Calu3 (cell line): ENCODE measurements at regions not wholly inside any gene's neighbourhood (a gene's known extent, or its start where the extent isn't known, plus 50 kb on each side); places are given as distances from the start of the nearest gene placed in this dataset.

Source experiments
- BruUV-seq: library from RNA; stranded (reverse); fragments of 400-500 nt; replicated peaks from 2 replicates; lab custom pipeline; 2021; lab: Mats Ljungman, UMichigan
- CTCF ChIA-PET: fragments of 300-600 bp; sonication (Branson Sonifier 250); formaldehyde crosslinking; loops from one replicate; lab custom pipeline; 2022; ENCODE audit warnings: antibody characterized with exemption; lab: Charles Lee
- DNase-seq: peaks from one replicate; pipeline ENCODE4 v3.0.0; 2022
- H3K27ac Mint-ChIP-seq: one replicate; pipeline ENCODE4 v1.8.0; 2022; ENCODE audit warnings: mixed read lengths; ENCODE audit not compliant: unreplicated experiment
- H3K27me3 Mint-ChIP-seq: one replicate; pipeline ENCODE4 v1.8.0; 2022; ENCODE audit warnings: mixed read lengths; ENCODE audit not compliant: unreplicated experiment
- H3K36me3 Mint-ChIP-seq: one replicate; pipeline ENCODE4 v1.8.0; 2022; ENCODE audit warnings: mild to moderate bottlenecking, moderate library complexity, mixed read lengths; ENCODE audit not compliant: insufficient read depth, unreplicated experiment
- H3K4me1 Mint-ChIP-seq: one replicate; pipeline ENCODE4 v1.8.0; 2022; ENCODE audit warnings: mild to moderate bottlenecking, low read depth, mixed read lengths; ENCODE audit not compliant: unreplicated experiment
- H3K4me3 Mint-ChIP-seq: one replicate; pipeline ENCODE4 v1.8.0; 2022; ENCODE audit warnings: mild to moderate bottlenecking, low read depth, moderate library complexity, mixed read lengths; ENCODE audit not compliant: unreplicated experiment
- H3K9me3 Mint-ChIP-seq: one replicate; pipeline ENCODE4 v1.8.0; 2022; ENCODE audit warnings: low read depth, mixed read lengths; ENCODE audit not compliant: unreplicated experiment
- intact Hi-C: fragments of 100-400 bp; cut with micrococcal nuclease; formaldehyde crosslinking; loops from one replicate; pipeline ENCODE4 v1.10.0; 2022; ENCODE audit not compliant: unreplicated experiment
- TF ChIP-seq, protein P1 (sequence below): fragments of 200-600 bp; IDR thresholded peaks from one replicate; pipeline ENCODE4 v1.8.0; 2022; ENCODE audit warnings: antibody characterized with exemption; ENCODE audit not compliant: unreplicated experiment

DNA sequence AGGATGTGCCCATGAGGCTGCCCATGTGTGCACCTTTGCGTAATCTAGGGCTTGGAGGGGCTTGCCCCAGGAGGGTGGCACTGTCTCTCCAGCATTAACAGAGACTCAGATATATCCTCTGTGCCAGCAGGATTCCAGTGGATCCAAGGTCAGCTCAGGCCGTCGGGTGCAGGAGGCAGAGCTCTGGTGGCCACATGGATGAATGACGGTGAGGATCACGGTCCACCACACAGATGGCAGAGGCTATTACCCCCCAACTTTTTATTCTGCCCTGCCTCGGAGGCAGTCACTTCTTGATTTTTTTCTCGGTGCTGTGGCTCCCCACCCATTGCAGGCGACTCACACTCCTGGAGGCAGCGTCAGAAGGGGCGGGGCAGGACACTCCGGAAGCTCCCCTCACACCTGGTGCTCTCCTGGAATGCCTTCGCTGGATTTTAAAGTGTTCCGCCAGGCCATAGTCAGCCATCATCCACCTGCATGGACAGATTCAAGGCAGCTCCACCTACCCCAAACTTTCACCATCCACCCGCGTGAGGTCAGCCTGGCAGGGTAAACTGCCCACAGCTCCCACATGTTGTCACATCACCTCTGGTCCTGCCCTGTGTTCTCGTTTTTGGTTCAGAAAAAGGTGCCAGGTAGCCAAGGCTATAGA is 602.9 kb upstream of the RAB6C start:
- Mint-ChIP-seq H3K9me3 (peaks cover 2% of the 10 kb centered on the region), H3K27ac (no peak overlapping the region), H3K36me3 (no peaks in the 10 kb centered on the region), H3K27me3 (no peaks in the 10 kb centered on the region), H3K4me3 (no peak overlapping the region), H3K4me1 (no peaks in the 10 kb centered on the region)
- CTCF ChIA-PET: no interaction called here
- no peak for DNase-seq
- intact Hi-C loops: no loop called here
- TF ChIP-seq, protein P1, sequence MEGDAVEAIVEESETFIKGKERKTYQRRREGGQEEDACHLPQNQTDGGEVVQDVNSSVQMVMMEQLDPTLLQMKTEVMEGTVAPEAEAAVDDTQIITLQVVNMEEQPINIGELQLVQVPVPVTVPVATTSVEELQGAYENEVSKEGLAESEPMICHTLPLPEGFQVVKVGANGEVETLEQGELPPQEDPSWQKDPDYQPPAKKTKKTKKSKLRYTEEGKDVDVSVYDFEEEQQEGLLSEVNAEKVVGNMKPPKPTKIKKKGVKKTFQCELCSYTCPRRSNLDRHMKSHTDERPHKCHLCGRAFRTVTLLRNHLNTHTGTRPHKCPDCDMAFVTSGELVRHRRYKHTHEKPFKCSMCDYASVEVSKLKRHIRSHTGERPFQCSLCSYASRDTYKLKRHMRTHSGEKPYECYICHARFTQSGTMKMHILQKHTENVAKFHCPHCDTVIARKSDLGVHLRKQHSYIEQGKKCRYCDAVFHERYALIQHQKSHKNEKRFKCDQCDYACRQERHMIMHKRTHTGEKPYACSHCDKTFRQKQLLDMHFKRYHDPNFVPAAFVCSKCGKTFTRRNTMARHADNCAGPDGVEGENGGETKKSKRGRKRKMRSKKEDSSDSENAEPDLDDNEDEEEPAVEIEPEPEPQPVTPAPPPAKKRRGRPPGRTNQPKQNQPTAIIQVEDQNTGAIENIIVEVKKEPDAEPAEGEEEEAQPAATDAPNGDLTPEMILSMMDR: no peak
- no TSS peak for BruUV-seq

DNA sequence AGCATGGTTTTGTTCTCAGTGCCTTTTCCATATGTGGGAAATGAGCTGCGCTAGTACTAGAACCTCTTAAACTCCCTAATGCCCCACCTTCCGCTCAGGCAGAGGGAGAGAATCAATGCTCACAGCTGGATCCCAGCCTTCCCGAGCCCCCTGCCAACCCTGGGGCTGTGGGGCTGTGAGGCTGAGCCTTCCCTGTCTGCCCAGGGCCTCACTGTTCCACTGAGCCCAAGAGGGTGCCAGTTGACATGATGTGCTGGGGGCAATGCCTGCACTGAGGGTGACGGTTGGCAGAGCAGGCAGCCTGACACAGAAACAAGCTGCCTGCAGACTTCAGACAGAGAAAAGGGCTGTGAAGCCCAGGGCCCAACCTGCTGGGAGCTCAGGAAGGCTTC is 602.4 kb upstream of the RAB6C start:
- H3K4me3 Mint-ChIP-seq: no peak overlapping the region
- no peaks in the 10 kb centered on the region for H3K4me1 Mint-ChIP-seq
- TF ChIP-seq, protein P1: no peak
- intact Hi-C loops: no loop called here
- CTCF ChIA-PET: no interaction called here
- H3K27ac Mint-ChIP-seq: no peak overlapping the region
- no peak for DNase-seq
- peaks cover 2% of the 10 kb centered on the region for H3K9me3 Mint-ChIP-seq
- H3K27me3 Mint-ChIP-seq: no peaks in the 10 kb centered on the region
- no peaks in the 10 kb centered on the region for H3K36me3 Mint-ChIP-seq
- no TSS peak for BruUV-seq

DNA sequence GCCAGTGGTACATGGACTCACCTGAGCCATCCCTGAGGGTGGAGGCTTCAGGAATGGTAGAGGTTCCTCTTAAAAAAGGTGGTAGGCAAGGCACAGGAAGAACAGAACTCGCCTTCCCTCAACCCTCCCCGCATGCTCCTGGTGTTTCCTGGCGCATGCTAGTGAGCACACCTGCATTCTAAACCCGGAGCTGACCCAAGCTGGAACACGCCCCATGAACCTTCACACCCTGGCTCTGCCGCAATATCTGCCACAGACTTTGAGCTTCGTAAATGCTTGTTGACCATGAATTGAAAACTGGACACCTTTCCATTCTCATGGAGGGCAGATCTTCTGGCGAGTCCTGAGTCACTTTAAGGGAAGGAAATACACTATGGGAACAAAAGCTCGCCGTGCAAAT is 601.3 kb upstream of the RAB6C start:
- TF ChIP-seq, protein P1: no peak
- Mint-ChIP-seq H3K4me1 (no peaks in the 10 kb centered on the region), H3K4me3 (no peak overlapping the region), H3K27ac (no peak overlapping the region), H3K9me3 (peaks cover 8% of the 10 kb centered on the region), H3K27me3 (no peaks in the 10 kb centered on the region), H3K36me3 (no peaks in the 10 kb centered on the region)
- no peak for DNase-seq
- intact Hi-C loops: no loop called here
- BruUV-seq: no TSS peak
- CTCF ChIA-PET: no interaction called here

DNA sequence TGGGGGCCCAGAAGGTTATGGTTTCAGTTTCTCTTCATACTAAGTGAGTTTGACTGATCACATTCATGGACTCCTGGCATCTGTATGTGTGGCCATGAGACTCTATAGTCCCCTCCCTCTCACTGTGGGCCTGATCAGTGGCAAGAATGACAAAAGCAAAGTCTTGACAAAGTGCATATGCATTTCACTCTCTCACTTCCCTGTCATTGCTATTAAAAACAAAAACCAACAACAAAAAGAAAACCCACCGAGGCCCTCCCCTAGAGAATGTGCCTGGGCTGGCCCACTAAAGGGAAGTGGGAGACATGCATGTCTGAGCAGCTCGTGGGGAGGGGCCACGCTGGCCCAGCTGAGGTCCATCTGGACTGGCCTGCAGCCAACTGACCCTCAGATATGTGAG is 600.1 kb upstream of the RAB6C start:
- CTCF ChIA-PET: no interaction called here
- Mint-ChIP-seq H3K27ac (no peak overlapping the region), H3K4me1 (no peaks in the 10 kb centered on the region), H3K27me3 (no peaks in the 10 kb centered on the region), H3K9me3 (peaks cover 10% of the 10 kb centered on the region), H3K36me3 (no peaks in the 10 kb centered on the region), H3K4me3 (no peak overlapping the region)
- TF ChIP-seq, protein P1: no peak
- no TSS peak for BruUV-seq
- intact Hi-C loops: no loop called here
- no peak for DNase-seq
